A673 (cell line): ENCODE measurements at regions not wholly inside any gene's neighbourhood (a gene's known extent, or its start where the extent isn't known, plus 50 kb on each side); places are given as distances from the start of the nearest gene placed in this dataset.

ENCODE experiments used
- BruUV-seq: library from RNA; stranded (reverse); fragments of 400-500 nt; replicated peaks from 2 replicates; lab custom pipeline; 2021; lab: Mats Ljungman, UMichigan
- CTCF ChIA-PET: fragments of 300-600 bp; sonication (Branson Sonifier 250); formaldehyde crosslinking; loops from one replicate; lab custom pipeline; 2022; ENCODE audit warnings: antibody characterized with exemption; lab: Charles Lee
- POLR2A ChIA-PET: fragments of 300-600 bp; sonication (Branson Sonifier 250); formaldehyde crosslinking; loops from one replicate; lab custom pipeline; 2022; ENCODE audit warnings: antibody characterized with exemption; ENCODE audit not compliant: low non-redundant PET; lab: Charles Lee
- DNase-seq: peaks from one replicate; pipeline ENCODE4 v3.0.0-alpha.2; 2015; ENCODE audit warnings: low spot score
- H3K27ac ChIP-seq: fragments of 200-600 bp; sonication (generic); 2 replicates; pipeline ENCODE4 v1.5.1; 2016; ENCODE audit warnings: mixed run types, low read depth, mild to moderate bottlenecking, mixed read lengths, antibody characterized with exemption, low read length; ENCODE audit not compliant: poor library complexity, severe bottlenecking
- H3K27me3 ChIP-seq: fragments of 200-600 bp; sonication (generic); replicated peaks from 2 replicates; pipeline ENCODE4 v1.6.1; 2017; ENCODE audit warnings: mixed run types, low read depth, mild to moderate bottlenecking, mixed read lengths, antibody characterized with exemption, low read length; ENCODE audit not compliant: insufficient read depth, poor library complexity
- H3K36me3 ChIP-seq: fragments of 200-600 bp; sonication (generic); 2 replicates; pipeline ENCODE4 v1.6.1; 2016; ENCODE audit warnings: mixed run types, mild to moderate bottlenecking, mixed read lengths, antibody characterized with exemption, low read length; ENCODE audit not compliant: insufficient read depth, poor library complexity, severe bottlenecking
- H3K4me1 ChIP-seq: fragments of 200-600 bp; sonication (generic); 2 replicates; pipeline ENCODE4 v1.6.1; 2017; ENCODE audit warnings: mixed run types, mild to moderate bottlenecking, mixed read lengths, antibody characterized with exemption, low read length; ENCODE audit not compliant: insufficient read depth, poor library complexity, severe bottlenecking
- H3K4me3 ChIP-seq: fragments of 200-600 bp; sonication (generic); 2 replicates; pipeline ENCODE4 v1.5.1; 2016; ENCODE audit warnings: low read depth, mixed run types, mild to moderate bottlenecking, mixed read lengths, low read length; ENCODE audit not compliant: poor library complexity, severe bottlenecking
- H3K9me3 ChIP-seq: fragments of 200-600 bp; sonication (generic); 2 replicates; pipeline ENCODE4 v1.6.1; 2016; ENCODE audit warnings: mixed run types, low read depth, mild to moderate bottlenecking, mixed read lengths, antibody characterized with exemption, low read length; ENCODE audit not compliant: poor library complexity, severe bottlenecking
- CTCF ChIP-seq: fragments of 300-800, 200-600 bp; sonication (generic); conservative IDR thresholded peaks from 2 replicates; pipeline ENCODE4 v1.5.1; 2017; ENCODE audit warnings: low read depth, mild to moderate bottlenecking, antibody characterized with exemption, low read length, moderate library complexity, mixed read lengths
- EZH2 ChIP-seq: fragments of 200-600 bp; sonication (generic); IDR thresholded peaks from 2 replicates; pipeline ENCODE4 v1.6.1; 2017; ENCODE audit warnings: borderline replicate concordance, low read depth, mild to moderate bottlenecking, mixed read lengths, antibody characterized with exemption, low read length; ENCODE audit not compliant: poor library complexity, severe bottlenecking
- intact Hi-C: fragments of 100-400 bp; cut with micrococcal nuclease; formaldehyde crosslinking; loops from one replicate; pipeline ENCODE4 v1.10.0; 2022; ENCODE audit not compliant: unreplicated experiment

GRCh38 chr2:59206361-59206760 is 965.2 kb upstream of the FANCL start:
- Histone ChIP-seq H3K4me3 (no peak overlapping the region), H3K27me3 (peaks cover 2% of the 10 kb centered on the region), H3K27ac (no peak overlapping the region), H3K9me3 (no peaks in the 10 kb centered on the region), H3K36me3 (no peaks in the 10 kb centered on the region), H3K4me1 (no peaks in the 10 kb centered on the region)
- intact Hi-C loops: no loop called here
- POLR2A ChIA-PET: no interaction called here
- TF ChIP-seq EZH2: no peak
- CTCF ChIA-PET: no interaction called here
- no TSS peak for BruUV-seq
- DNase-seq: no peak

GRCh38 chr2:59204040-59204439 is 962.9 kb upstream of the FANCL start:
- BruUV-seq: no TSS peak
- POLR2A ChIA-PET: no interaction called here

GRCh38 chr2:59196491-59196890 is 955.4 kb upstream of the FANCL start:
- DNase-seq: no peak
- CTCF ChIA-PET: no interaction called here
- POLR2A ChIA-PET: no interaction called here
- H3K9me3 ChIP-seq: no peaks in the 10 kb centered on the region
- BruUV-seq: no TSS peak
- H3K4me1 ChIP-seq: no peaks in the 10 kb centered on the region
- intact Hi-C loops: no loop called here
- no peak for TF ChIP-seq EZH2
- no peak for TF ChIP-seq CTCF
- no peaks in the 10 kb centered on the region for H3K36me3 ChIP-seq
- no peak overlapping the region for H3K27ac ChIP-seq
- no peak overlapping the region for H3K4me3 ChIP-seq
- H3K27me3 ChIP-seq: no peaks in the 10 kb centered on the region

More at GRCh38 chr2:59204040-59204439, 962.9 kb upstream of the FANCL start:
- intact Hi-C loops: no loop called here
- TF ChIP-seq EZH2 (no peak), CTCF (no peak)
- CTCF ChIA-PET: no interaction called here
- Histone ChIP-seq H3K36me3 (no peaks in the 10 kb centered on the region), H3K4me1 (no peaks in the 10 kb centered on the region), H3K27me3 (peaks cover 2% of the 10 kb centered on the region), H3K27ac (no peak overlapping the region), H3K4me3 (no peak overlapping the region), H3K9me3 (no peaks in the 10 kb centered on the region)
- DNase-seq: no peak

GRCh38 chr2:59195851-59196250 is 954.7 kb upstream of the FANCL start:
- intact Hi-C loops: no loop called here
- DNase-seq: no peak
- POLR2A ChIA-PET: no interaction called here
- TF ChIP-seq EZH2 (no peak), CTCF (no peak)
- CTCF ChIA-PET: no interaction called here
- Histone ChIP-seq H3K4me1 (no peaks in the 10 kb centered on the region), H3K36me3 (no peaks in the 10 kb centered on the region), H3K27me3 (no peaks in the 10 kb centered on the region), H3K4me3 (no peak overlapping the region), H3K9me3 (no peaks in the 10 kb centered on the region), H3K27ac (no peak overlapping the region)
- no TSS peak for BruUV-seq
